Kidney (tissue), 13 donors: ENCODE measurements at regions not wholly inside any gene's neighbourhood (a gene's known extent, or its start where the extent isn't known, plus 50 kb on each side); places are given as distances from the start of the nearest gene placed in this dataset.
A peak's percentile ranks its signal among the peaks of the same experiment; 100 is the strongest.
"Not testable (repeated sequence)": the region's sequence is repeated elsewhere in the genome, so short reads cannot be mapped to it uniquely, and the experiment has no call there.

Experiments used
- DNase-seq, 5 donors: peaks; one replicate each; pipeline ENCODE4 v3.0.0-alpha.2; 2013 to 2020
- FAIRE-seq: peaks from 2 replicates; lab custom pipeline; 2012; peaks lifted over from hg19 to GRCh38; lab: Jason Lieb, UNC
- H3K27ac ChIP-seq, 2 donors: one replicate each; pipeline ENCODE4 v1.7.0; 2013; ENCODE audit warnings: low read depth in 2 of 2, low read length in 2 of 2, inconsistent platforms in 1 of 2
- H3K27me3 ChIP-seq: one replicate; pipeline ENCODE4 v1.7.1; 2013; ENCODE audit warnings: low read length, inconsistent platforms; ENCODE audit not compliant: control insufficient read depth, insufficient read depth
- H3K36me3 ChIP-seq, 3 donors: one replicate each; pipeline versions ENCODE4 v1.7.0 to v1.7.1; 2013; ENCODE audit warnings: low read length in 3 of 3, control low read depth in 1 of 3, inconsistent platforms in 1 of 3; ENCODE audit not compliant: insufficient read depth in 3 of 3, control insufficient read depth in 2 of 3
- H3K4me1 ChIP-seq, 3 donors: one replicate each; pipeline versions ENCODE4 v1.7.0 to v1.7.1; 2013; ENCODE audit warnings: low read length in 3 of 3, inconsistent platforms in 1 of 3, low read depth in 1 of 3; ENCODE audit not compliant: control insufficient read depth in 2 of 3, insufficient read depth in 2 of 3
- H3K4me3 ChIP-seq, 3 donors: one replicate each; pipeline versions ENCODE4 v1.7.0 to v1.8.1; 2013; ENCODE audit warnings: low read length in 3 of 3, control low read depth in 1 of 3, inconsistent platforms in 1 of 3
- H3K9ac ChIP-seq, 3 donors: one replicate each; pipeline versions ENCODE4 v1.7.0 to v1.7.1; 2013; ENCODE audit warnings: low read length in 3 of 3, control low read depth in 1 of 3, inconsistent platforms in 1 of 3
- H3K9me3 ChIP-seq, 3 donors: one replicate each; pipeline versions ENCODE4 v1.7.0 to v1.7.1; 2013; ENCODE audit warnings: low read length in 3 of 3, control low read depth in 1 of 3, inconsistent platforms in 1 of 3; ENCODE audit not compliant: control insufficient read depth in 2 of 3, insufficient read depth in 1 of 3
- CTCF ChIP-seq: IDR thresholded peaks from 3 replicates; pipeline ENCODE4 v1.5.1; 2012; ENCODE audit warnings: mild to moderate bottlenecking, moderate library complexity, borderline replicate concordance; ENCODE audit not compliant: insufficient read depth; ENCODE audit errors: extremely low read depth
- intact Hi-C: fragments of 100-400 bp; cut with DNase I; formaldehyde crosslinking; loops from one replicate; pipeline ENCODE4 v1.11.1; 2022
- donor health status: control.
- donor health status: control.
- donor health status: control.
- donor health status: control.
- donor health status: control.
- donor health status: DM: yes; HTN: yes; CAD: no.
- donor health status: Normal renal cell carcinoma (clear cell type).

GRCh38 chr3:81080608-81081007, 680.8 kb downstream of the GBE1 start:
- Histone ChIP-seq H3K27ac (no peak overlapping the region), H3K4me3 (no peak overlapping the region), H3K27me3 (no peaks in the 10 kb centered on the region), H3K36me3 (no peaks in the 10 kb centered on the region), H3K9me3 (no peaks in the 10 kb centered on the region), H3K9ac (no peak overlapping the region), H3K4me1 (no peaks in the 10 kb centered on the region)
- intact Hi-C loops: no loop called here
- FAIRE-seq (no peak), DNase-seq (no peak)
- TF ChIP-seq CTCF: no peak

DNA sequence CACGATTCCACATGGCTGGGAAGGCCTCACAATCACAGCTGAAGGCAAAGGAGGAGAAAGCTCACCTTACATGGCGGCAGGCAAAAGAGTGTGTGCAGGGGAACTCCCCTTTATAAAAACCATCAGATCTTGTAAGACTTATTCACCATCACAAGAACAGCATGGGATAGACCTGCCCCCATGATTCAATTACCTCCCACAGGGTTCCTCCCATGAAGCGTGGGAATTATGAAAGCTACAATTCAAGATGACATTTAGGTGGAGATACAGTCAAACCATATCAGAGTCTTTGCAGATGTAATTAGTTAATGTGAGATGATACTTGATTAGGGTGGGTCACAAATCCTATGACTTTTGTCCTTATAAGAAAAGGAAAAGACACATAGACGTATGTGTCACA, 688.9 kb downstream of the GBE1 start:
- no peak for TF ChIP-seq CTCF
- DNase-seq: no peak
- Histone ChIP-seq H3K9me3 (no peaks in the 10 kb centered on the region), H3K36me3 (no peaks in the 10 kb centered on the region), H3K9ac (no peak overlapping the region), H3K27ac (no peak overlapping the region), H3K27me3 (no peaks in the 10 kb centered on the region), H3K4me3 (no peak overlapping the region), H3K4me1 (no peaks in the 10 kb centered on the region)
- intact Hi-C loops: no loop called here
- no peak for FAIRE-seq

- no peak for TF ChIP-seq CTCF
- Histone ChIP-seq H3K4me3 (no peak overlapping the region), H3K4me1 (no peaks in the 10 kb centered on the region), H3K9ac (no peak overlapping the region), H3K27ac (no peak overlapping the region), H3K27me3 (no peaks in the 10 kb centered on the region), H3K9me3 (no peaks in the 10 kb centered on the region), H3K36me3 (no peaks in the 10 kb centered on the region)
- intact Hi-C loops: no loop called here
- FAIRE-seq (no peak), DNase-seq (no peak)
These were observed 692.9 kb downstream of the GBE1 start for GRCh38 chr3:81068546-81068945.

- H3K9me3 ChIP-seq: no peaks in the 10 kb centered on the region
- no peak for FAIRE-seq
These were observed 697.5 kb downstream of the GBE1 start for GRCh38 chr3:81063896-81064295.

DNA sequence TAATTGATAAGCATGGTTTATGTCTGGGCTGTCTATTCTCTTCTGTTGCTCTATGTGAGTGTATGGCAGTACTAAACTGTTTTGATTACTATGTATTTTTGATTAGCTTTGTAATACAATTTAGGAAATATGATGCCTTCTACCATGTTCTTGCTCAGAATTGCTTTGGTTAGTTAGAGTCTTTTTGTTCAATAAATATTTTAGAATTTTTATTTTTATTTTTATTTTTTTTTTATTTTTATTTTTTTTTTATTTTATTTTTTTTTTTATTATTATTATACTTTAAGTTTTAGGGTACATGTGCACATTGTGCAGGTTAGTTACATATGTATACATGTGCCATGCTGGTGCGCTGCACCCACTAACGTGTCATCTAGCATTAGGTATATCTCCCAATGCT, 710.3 kb downstream of the GBE1 start:
- H3K4me3 ChIP-seq, H3K27me3 ChIP-seq, DNase-seq, H3K36me3 ChIP-seq, H3K27ac ChIP-seq, H3K9me3 ChIP-seq, intact Hi-C loops, H3K9ac ChIP-seq, H3K4me1 ChIP-seq: not testable (repeated sequence)
- FAIRE-seq: peak; percentile 53

More at GRCh38 chr3:81063896-81064295, 697.5 kb downstream of the GBE1 start:
- no peaks in the 10 kb centered on the region for H3K4me1 ChIP-seq
- intact Hi-C loops: no loop called here
- H3K27ac ChIP-seq: no peak overlapping the region
- H3K36me3 ChIP-seq: no peaks in the 10 kb centered on the region
- no peak overlapping the region for H3K9ac ChIP-seq
- no peak for DNase-seq
- no peak for TF ChIP-seq CTCF
- H3K4me3 ChIP-seq: no peak overlapping the region
- H3K27me3 ChIP-seq: no peaks in the 10 kb centered on the region
